Tibial artery (tissue), 4 donors: ENCODE measurements at regions not wholly inside any gene's neighbourhood (a gene's known extent, or its start where the extent isn't known, plus 50 kb on each side); places are given as distances from the start of the nearest gene placed in this dataset.

ENCODE experiments used
- DNase-seq, 2 donors: peaks; one replicate each; pipeline ENCODE4 v3.0.0-alpha.2; 2019
- H3K27ac ChIP-seq, 2 donors: fragments of 200-600 bp; sonication (generic) in 1 of 2; 1 replicate in 1 of 2; 2 replicates in 1 of 2; pipeline ENCODE4 v1.5.1; 2018 to 2019; ENCODE audit warnings: mild to moderate bottlenecking in 1 of 2
- H3K27me3 ChIP-seq, 2 donors: fragments of 200-600 bp; sonication (generic) in 1 of 2; one replicate each; pipeline versions ENCODE4 v1.5.1 to v1.6.0; 2016 to 2019
- H3K36me3 ChIP-seq, 3 donors: fragments of 200-600 bp; sonication (generic) in 2 of 3; one replicate each; pipeline ENCODE4 v1.5.1; 2016 to 2019; ENCODE audit warnings: mild to moderate bottlenecking in 2 of 3
- H3K4me1 ChIP-seq, 4 donors: fragments of 200-600 bp; sonication (generic) in 2 of 4; 1 replicate in 3 of 4; 2 replicates in 1 of 4; pipeline ENCODE4 v1.5.1; 2016 to 2019
- H3K4me3 ChIP-seq, 2 donors: fragments of 200-600 bp; sonication (generic) in 1 of 2; 1 replicate in 1 of 2; 2 replicates in 1 of 2; pipeline ENCODE4 v1.5.1; 2018 to 2019; ENCODE audit warnings: mild to moderate bottlenecking in 2 of 2
- H3K9me3 ChIP-seq, 3 donors: fragments of 200-600 bp; sonication (generic) in 1 of 3; one replicate each; pipeline ENCODE4 v1.5.1; 2016 to 2019
- intact Hi-C: fragments of 100-400 bp; cut with DNase I; formaldehyde crosslinking; loops from one replicate; pipeline ENCODE4 v1.15.0; 2023; ENCODE audit warnings: low total_unique reads
- TF ChIP-seq, protein P1 (sequence below), 2 experiments: fragments of 200-600 bp in 1 of 2; fragments of 450-650 bp in 1 of 2; IDR thresholded peaks; one replicate each; pipeline ENCODE4 v1.5.1; 2017 to 2019; ENCODE audit warnings: antibody characterized with exemption in 2 of 2, mild to moderate bottlenecking in 1 of 2, moderate library complexity in 1 of 2

DNA sequence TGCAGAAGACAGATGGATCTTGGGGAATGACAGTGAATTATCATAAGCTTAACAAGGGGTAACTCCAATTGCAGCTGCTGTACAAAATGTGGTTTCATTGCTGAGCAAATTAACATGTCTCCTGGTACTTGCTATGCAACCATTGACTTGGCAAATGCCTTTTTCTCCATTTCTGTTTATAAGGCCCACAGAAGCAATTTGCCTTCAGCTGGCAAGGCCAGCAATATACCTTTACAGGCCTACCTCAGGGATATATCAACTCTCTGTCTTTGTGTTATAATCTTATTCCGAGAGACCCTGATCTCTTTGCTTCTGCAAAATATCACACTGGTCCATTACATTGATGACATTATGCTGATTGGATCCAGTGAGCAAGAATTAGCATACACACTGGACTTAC, 52.7 kb upstream of the KIAA0040 start:
- H3K9me3 ChIP-seq, result peaks cover 0 to 9% (median 0%) of the 10 kb centered on the region in 3 donors
- H3K36me3 ChIP-seq, result no peaks in the 10 kb centered on the region
- TF ChIP-seq, protein P1, sequence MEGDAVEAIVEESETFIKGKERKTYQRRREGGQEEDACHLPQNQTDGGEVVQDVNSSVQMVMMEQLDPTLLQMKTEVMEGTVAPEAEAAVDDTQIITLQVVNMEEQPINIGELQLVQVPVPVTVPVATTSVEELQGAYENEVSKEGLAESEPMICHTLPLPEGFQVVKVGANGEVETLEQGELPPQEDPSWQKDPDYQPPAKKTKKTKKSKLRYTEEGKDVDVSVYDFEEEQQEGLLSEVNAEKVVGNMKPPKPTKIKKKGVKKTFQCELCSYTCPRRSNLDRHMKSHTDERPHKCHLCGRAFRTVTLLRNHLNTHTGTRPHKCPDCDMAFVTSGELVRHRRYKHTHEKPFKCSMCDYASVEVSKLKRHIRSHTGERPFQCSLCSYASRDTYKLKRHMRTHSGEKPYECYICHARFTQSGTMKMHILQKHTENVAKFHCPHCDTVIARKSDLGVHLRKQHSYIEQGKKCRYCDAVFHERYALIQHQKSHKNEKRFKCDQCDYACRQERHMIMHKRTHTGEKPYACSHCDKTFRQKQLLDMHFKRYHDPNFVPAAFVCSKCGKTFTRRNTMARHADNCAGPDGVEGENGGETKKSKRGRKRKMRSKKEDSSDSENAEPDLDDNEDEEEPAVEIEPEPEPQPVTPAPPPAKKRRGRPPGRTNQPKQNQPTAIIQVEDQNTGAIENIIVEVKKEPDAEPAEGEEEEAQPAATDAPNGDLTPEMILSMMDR (IDR thresholded peaks at IDR 0.05), result no peak
- intact Hi-C loops, result loop anchor here (2.0 kb wide), 1 partner anchor 25 kb away; no protein-coding TSS in a partner anchor
- no peak overlapping the region for H3K27ac ChIP-seq
- no peaks in the 10 kb centered on the region for H3K4me1 ChIP-seq
- no peak overlapping the region for H3K4me3 ChIP-seq
- no peaks in the 10 kb centered on the region for H3K27me3 ChIP-seq
- no peak for DNase-seq

GRCh38 chr1:175244206-175244605, 51.6 kb upstream of the KIAA0040 start:
- Histone ChIP-seq H3K4me3 (no peak overlapping the region), H3K36me3 (no peaks in the 10 kb centered on the region), H3K9me3 (peaks cover 0 to 9% (median 0%) of the 10 kb centered on the region in 3 donors), H3K27ac (no peak overlapping the region), H3K4me1 (no peaks in the 10 kb centered on the region), H3K27me3 (no peaks in the 10 kb centered on the region)
- DNase-seq, result no peak
- TF ChIP-seq, protein P1 (IDR thresholded peaks at IDR 0.05), result no peak
- intact Hi-C loops, result loop anchor here (2.0 kb wide), 1 partner anchor 23 kb away; no protein-coding TSS in a partner anchor
